SK-N-SH (cell line): ENCODE measurements at regions not wholly inside any gene's neighbourhood (a gene's known extent, or its start where the extent isn't known, plus 50 kb on each side); places are given as distances from the start of the nearest gene placed in this dataset.

Experiments used
- CTCF ChIA-PET: fragments of 300-600, 350-600 bp; formaldehyde crosslinking; extraction: SDS; loops from one replicate; lab custom pipeline; 2021; lab: Yijun Ruan, JAX
- POLR2A ChIA-PET: fragments of 350-600 bp; sonication (Branson Sonifier 250); formaldehyde crosslinking; extraction: SDS; loops from one replicate; lab custom pipeline; 2020; ENCODE audit warnings: antibody characterized with exemption, inconsistent platforms; lab: Yijun Ruan, JAX
- DNase-seq: peaks from one replicate; pipeline ENCODE4 v3.0.0; 2012
- H2AFZ ChIP-seq: fragments of 200-600 bp; sonication (generic); 2 replicates; pipeline ENCODE4 v1.8.1; 2016; ENCODE audit warnings: antibody characterized with exemption, mild to moderate bottlenecking, low read depth
- H3F3A ChIP-seq: fragments of 200-600 bp; sonication (generic); replicated peaks from 2 replicates; pipeline ENCODE3; 2016; ENCODE audit warnings: antibody characterized with exemption, mild to moderate bottlenecking; ENCODE audit not compliant: insufficient read depth
- H3K27ac ChIP-seq, 2 experiments: fragments of 200-500 bp in 1 of 2; fragments of 200-600 bp in 1 of 2; sonication (Bioruptor generic) in 1 of 2; sonication (generic), shearing (Covaris generic) in 1 of 2; 2 replicates each; pipeline versions ENCODE4 v1.5.1 to v1.6.1; 2014 to 2016; ENCODE audit warnings: low read depth in 2 of 2, inconsistent platforms in 1 of 2, low read length in 1 of 2, mild to moderate bottlenecking in 1 of 2, mixed read lengths in 1 of 2
- H3K27me3 ChIP-seq: fragments of 200-600 bp; sonication (generic), shearing (Covaris generic); 2 replicates; pipeline ENCODE4 v1.6.1; 2016; ENCODE audit warnings: mixed run types; ENCODE audit not compliant: insufficient read depth
- H3K36me3 ChIP-seq, 2 experiments: fragments of 200-500 bp in 1 of 2; fragments of 200-600 bp in 1 of 2; sonication (Bioruptor generic) in 1 of 2; sonication (generic) in 1 of 2; replicated peaks in 1 of 2; 2 replicates each; pipeline versions ENCODE3 to v1.5.1; 2014 to 2016; ENCODE audit warnings: low read length in 1 of 2, mild to moderate bottlenecking in 1 of 2; ENCODE audit not compliant: insufficient read depth in 2 of 2, control insufficient read depth in 1 of 2
- H3K4me1 ChIP-seq, 2 experiments: fragments of 200-500 bp in 1 of 2; fragments of 200-600 bp in 1 of 2; sonication (Bioruptor generic) in 1 of 2; sonication (generic), shearing (Covaris generic) in 1 of 2; 2 replicates each; pipeline versions ENCODE4 v1.5.1 to v1.6.1; 2014 to 2016; ENCODE audit warnings: low read depth in 1 of 2, low read length in 1 of 2, mixed run types in 1 of 2; ENCODE audit not compliant: insufficient read depth in 2 of 2, control insufficient read depth in 1 of 2
- H3K4me2 ChIP-seq: fragments of 200-600 bp; sonication (generic), shearing (Covaris generic); 2 replicates; pipeline ENCODE4 v1.6.1; 2017; ENCODE audit warnings: mixed run types
- H3K4me3 ChIP-seq, 2 experiments: fragments of 200-500 bp in 1 of 2; fragments of 200-600 bp in 1 of 2; sonication (Bioruptor generic) in 1 of 2; sonication (generic), shearing (Covaris generic) in 1 of 2; 2 replicates each; pipeline versions ENCODE4 v1.5.1 to v1.8.1; 2014 to 2016; ENCODE audit warnings: low read depth in 2 of 2, inconsistent platforms in 1 of 2, low read length in 1 of 2, mild to moderate bottlenecking in 1 of 2, mixed read lengths in 1 of 2, moderate library complexity in 1 of 2
- H3K79me2 ChIP-seq: fragments of 200-600 bp; sonication (generic); 2 replicates; pipeline ENCODE4 v1.8.1; 2017; ENCODE audit warnings: mild to moderate bottlenecking; ENCODE audit not compliant: insufficient read depth
- H3K9ac ChIP-seq: fragments of 200-600 bp; sonication (generic); 2 replicates; pipeline ENCODE4 v1.6.1; 2017; ENCODE audit warnings: mixed run types
- H3K9me2 ChIP-seq: fragments of 200-600 bp; sonication (generic); 2 replicates; pipeline ENCODE4 v1.6.1; 2017; ENCODE audit warnings: mixed run types
- H3K9me3 ChIP-seq: fragments of 200-600 bp; sonication (generic); 2 replicates; pipeline ENCODE4 v1.6.1; 2017; ENCODE audit warnings: mixed run types, mild to moderate bottlenecking, moderate library complexity
- H4K20me1 ChIP-seq: fragments of 200-600 bp; sonication (generic); 2 replicates; pipeline ENCODE4 v1.6.1; 2017; ENCODE audit warnings: mild to moderate bottlenecking, mixed run types; ENCODE audit not compliant: insufficient read depth
- CHD2 ChIP-seq: fragments of 150-350 bp; IDR thresholded peaks from 2 replicates; pipeline ENCODE4 v1.6.1; 2018; ENCODE audit warnings: low read length; ENCODE audit not compliant: partially characterized antibody
- ELF1 ChIP-seq: IDR thresholded peaks from 2 replicates; pipeline ENCODE4 v1.4.0; 2012
- EP300 ChIP-seq, 2 experiments: IDR thresholded peaks; 2 replicates each; pipeline versions ENCODE4 v1.4.0 to v1.6.1; 2012; ENCODE audit warnings: borderline replicate concordance in 1 of 2, low read depth in 1 of 2, low read length in 1 of 2
- EZH2phosphoT487 ChIP-seq: fragments of 200-600 bp; sonication (generic); IDR thresholded peaks from 2 replicates; pipeline ENCODE4 v1.6.1; 2017; ENCODE audit warnings: low read depth, mixed run types, mild to moderate bottlenecking, antibody characterized with exemption, moderate library complexity, borderline replicate concordance
- FOSL2 ChIP-seq: IDR thresholded peaks from 2 replicates; pipeline ENCODE4 v1.4.0; 2012; ENCODE audit warnings: low read depth, mild to moderate bottlenecking, moderate library complexity, borderline replicate concordance
- GABPA ChIP-seq: IDR thresholded peaks from 2 replicates; pipeline ENCODE4 v1.4.0; 2012; ENCODE audit warnings: low read depth, mild to moderate bottlenecking
- GATA2 ChIP-seq: sonication (generic); formaldehyde crosslinking; IDR thresholded peaks from 2 replicates; pipeline ENCODE4 v1.5.0; 2020; ENCODE audit warnings: mild to moderate bottlenecking, missing genetic modification reagents
- IRF3 ChIP-seq: fragments of 150-350 bp; IDR thresholded peaks from 2 replicates; pipeline ENCODE4 v1.6.1; 2016; ENCODE audit warnings: mild to moderate bottlenecking, low read depth, low read length
- MXI1 ChIP-seq: IDR thresholded peaks from 2 replicates; pipeline ENCODE4 v1.6.1; 2012; ENCODE audit warnings: mild to moderate bottlenecking, low read depth, low read length, improper control_type of control experiment
- POLR2AphosphoS5 ChIP-seq: IDR thresholded peaks from 2 replicates; pipeline ENCODE4 v1.6.1; 2012; ENCODE audit warnings: low read depth, low read length
- RFX5 ChIP-seq: IDR thresholded peaks from 2 replicates; pipeline ENCODE4 v1.6.1; 2012; ENCODE audit warnings: mild to moderate bottlenecking, improper control_type of control experiment, low read length
- RXRA ChIP-seq: IDR thresholded peaks from 2 replicates; pipeline ENCODE4 v1.4.0; 2012; ENCODE audit warnings: low read depth, mild to moderate bottlenecking, borderline replicate concordance
- TCF12 ChIP-seq: IDR thresholded peaks from 2 replicates; pipeline ENCODE4 v1.4.0; 2012
- TEAD4 ChIP-seq: IDR thresholded peaks from 2 replicates; pipeline ENCODE4 v1.4.0; 2012; ENCODE audit warnings: mild to moderate bottlenecking, borderline replicate concordance; ENCODE audit not compliant: insufficient read depth
- USF1 ChIP-seq: IDR thresholded peaks from 2 replicates; pipeline ENCODE4 v1.4.0; 2012; ENCODE audit warnings: low read depth, borderline replicate concordance
- YY1 ChIP-seq: IDR thresholded peaks from 2 replicates; pipeline ENCODE4 v1.4.0; 2012; ENCODE audit warnings: low read depth, mild to moderate bottlenecking
- WGBS: methylation state at CpG from one replicate; pipeline ENCODE4 v1.1.6; 2017; ENCODE audit warnings: low lambda C conversion rate; 5-methylcytosine and 5-hydroxymethylcytosine counted together

GRCh38 chr1:2962541-2962940, 58.7 kb upstream of the ACTRT2 start (continued):
- no peak for TF ChIP-seq MXI1
- TF ChIP-seq RXRA, result no peak
- no peak for TF ChIP-seq ELF1
- TF ChIP-seq IRF3, result no peak
- no peak for TF ChIP-seq TEAD4

- 7% methylated on average over 8 of the region's 13 CpGs for WGBS
- DNase-seq, result no peak
- ChIA-PET POLR2A (no interaction called here), CTCF (no interaction called here)
- no peaks in the 10 kb centered on the region for H3K4me1 ChIP-seq
- H3K27ac ChIP-seq, result no peak overlapping the region
- no peak overlapping the region for H3K9ac ChIP-seq
- H3K79me2 ChIP-seq, result no peaks in the 10 kb centered on the region
- no peak overlapping the region for H2AFZ ChIP-seq
- no peaks in the 10 kb centered on the region for H3K9me3 ChIP-seq
- H3K9me2 ChIP-seq, result no peaks in the 10 kb centered on the region
- no peaks in the 10 kb centered on the region for H3K27me3 ChIP-seq
- H3F3A ChIP-seq, result no peaks in the 10 kb centered on the region
- no peak overlapping the region for H3K4me2 ChIP-seq
- H4K20me1 ChIP-seq, result no peaks in the 10 kb centered on the region
- H3K36me3 ChIP-seq, result no peaks in the 10 kb centered on the region
- no peak overlapping the region for H3K4me3 ChIP-seq
- TF ChIP-seq POLR2AphosphoS5 (no peak), FOSL2 (no peak), GABPA (no peak), IRF3 (no peak), TCF12 (no peak), EZH2phosphoT487 (no peak), RFX5 (no peak), ELF1 (no peak), RXRA (no peak), YY1 (no peak), TEAD4 (no peak), EP300 (IDR thresholded peaks at IDR 0.05; ENCODE audit: borderline replicate concordance in 1 of 2, low read depth in 1 of 2, low read length in 1 of 2) (no peak), GATA2 (CRISPR knock-in tag) (no peak), CHD2 (no peak), USF1 (no peak)
Observed at GRCh38 chr1:2962946-2963345, 58.3 kb upstream of the ACTRT2 start.
